Endothelial cell of umbilical vein (primary cell): ENCODE measurements at regions not wholly inside any gene's neighbourhood (a gene's known extent, or its start where the extent isn't known, plus 50 kb on each side); places are given as distances from the start of the nearest gene placed in this dataset.

ENCODE experiments used
- BruUV-seq: library from RNA; stranded (reverse); fragments of 400-500 nt; replicated peaks from 2 replicates; lab custom pipeline; 2021; lab: Mats Ljungman, UMichigan
- CTCF ChIA-PET: fragments of 300-600, 350-600 bp; sonication (Branson Sonifier 250); formaldehyde crosslinking; loops from one replicate; lab custom pipeline; 2021; ENCODE audit warnings: antibody characterized with exemption, inconsistent platforms; lab: Charles Lee
- POLR2A ChIA-PET: fragments of 300-600, 350-600 bp; sonication (Branson Sonifier 250); formaldehyde crosslinking; loops from one replicate; lab custom pipeline; 2021; ENCODE audit warnings: antibody characterized with exemption, inconsistent platforms; lab: Charles Lee
- DNase-seq: peaks from one replicate; pipeline ENCODE4 v3.0.0-alpha.2; 2011; ENCODE audit warnings: low read depth, low spot score
- FAIRE-seq: peaks from 2 replicates; lab custom pipeline; 2011; peaks lifted over from hg19 to GRCh38; lab: Jason Lieb, UNC
- H2AFZ ChIP-seq: 2 replicates; pipeline ENCODE4 v1.6.0; 2012; ENCODE audit warnings: low read depth, low read length, control low read depth, inconsistent platforms
- H3K27ac ChIP-seq: 2 replicates; pipeline ENCODE4 v1.5.1; 2011; ENCODE audit warnings: low read depth, mild to moderate bottlenecking, control low read depth, low read length, moderate library complexity; ENCODE audit not compliant: insufficient read depth
- H3K27me3 ChIP-seq, 2 experiments: 2 replicates each; pipeline versions ENCODE4 v1.6.0 to v1.6.1; 2011; ENCODE audit warnings: low read length in 2 of 2, mixed read lengths in 1 of 2; ENCODE audit not compliant: control insufficient read depth in 2 of 2, insufficient read depth in 2 of 2
- H3K36me3 ChIP-seq, 2 experiments: 2 replicates in 1 of 2; 3 replicates in 1 of 2; pipeline ENCODE4 v1.5.1; 2011; ENCODE audit warnings: low read length in 2 of 2, mild to moderate bottlenecking in 1 of 2, moderate library complexity in 1 of 2; ENCODE audit not compliant: control insufficient read depth in 2 of 2, insufficient read depth in 2 of 2; ENCODE audit errors: extremely low read depth in 1 of 2
- H3K4me1 ChIP-seq: 3 replicates; pipeline ENCODE4 v1.5.1; 2011; ENCODE audit warnings: mild to moderate bottlenecking, low read length; ENCODE audit not compliant: control insufficient read depth, insufficient read depth; ENCODE audit errors: extremely low read depth
- H3K4me2 ChIP-seq: 2 replicates; pipeline ENCODE4 v1.6.1; 2011; ENCODE audit warnings: low read length, control low read depth, mixed read lengths; ENCODE audit not compliant: insufficient read depth
- H3K4me3 ChIP-seq, 3 experiments: fragments of 200-600 bp in 1 of 3; sonication (generic), shearing (Covaris generic) in 1 of 3; replicated peaks in 1 of 3; 2 replicates each; pipeline ENCODE4 v1.5.1; 2011 to 2016; ENCODE audit warnings: control low read depth in 3 of 3, low read length in 3 of 3, mild to moderate bottlenecking in 2 of 3, inconsistent platforms in 1 of 3, low read depth in 1 of 3, moderate library complexity in 1 of 3; ENCODE audit not compliant: insufficient read depth in 1 of 3
- H3K79me2 ChIP-seq: 2 replicates; pipeline ENCODE4 v1.6.0; 2012; ENCODE audit warnings: low read length, inconsistent platforms; ENCODE audit not compliant: control insufficient read depth, insufficient read depth
- H3K9ac ChIP-seq: replicated peaks from 2 replicates; pipeline ENCODE3; 2011; ENCODE audit warnings: low read length, control low read depth; ENCODE audit not compliant: insufficient read depth; ENCODE audit errors: extremely low read depth
- H3K9me1 ChIP-seq: replicated peaks from 3 replicates; pipeline ENCODE4 v1.6.0; 2011; ENCODE audit warnings: mild to moderate bottlenecking, low read length; ENCODE audit not compliant: control insufficient read depth, insufficient read depth; ENCODE audit errors: extremely low read depth
- H3K9me3 ChIP-seq: replicated peaks from 2 replicates; pipeline ENCODE4 v1.5.1; 2012; ENCODE audit warnings: low read length, inconsistent platforms; ENCODE audit not compliant: control insufficient read depth, insufficient read depth
- H4K20me1 ChIP-seq: replicated peaks from 2 replicates; pipeline ENCODE3; 2011; ENCODE audit warnings: mild to moderate bottlenecking, low read length; ENCODE audit not compliant: control insufficient read depth, insufficient read depth; ENCODE audit errors: extremely low read depth
- CTCF ChIP-seq, 2 donors: IDR thresholded peaks; 1 replicate in 1 of 2; 2 replicates in 1 of 2; pipeline ENCODE4 v1.5.1; 2011; ENCODE audit warnings: low read length in 2 of 2, mild to moderate bottlenecking in 2 of 2, moderate library complexity in 2 of 2, control low read depth in 1 of 2, inconsistent platforms in 1 of 2, low read depth in 1 of 2; ENCODE audit not compliant: insufficient read depth in 1 of 2; ENCODE audit errors: extremely low read depth in 1 of 2
- EZH2 ChIP-seq: IDR thresholded peaks from 2 replicates; pipeline ENCODE4 v1.6.1; 2012; ENCODE audit warnings: borderline replicate concordance, low read depth, mild to moderate bottlenecking, moderate library complexity, low read length, inconsistent platforms; ENCODE audit not compliant: severe bottlenecking
- FOS ChIP-seq: IDR thresholded peaks from 2 replicates; pipeline ENCODE4 v1.6.1; 2011; ENCODE audit warnings: mild to moderate bottlenecking, low read length, moderate library complexity, borderline replicate concordance; ENCODE audit not compliant: insufficient read depth
- GATA2 ChIP-seq: IDR thresholded peaks from 2 replicates; pipeline ENCODE4 v1.7.0; 2011; ENCODE audit warnings: low read depth, mild to moderate bottlenecking, moderate library complexity, mixed read lengths, low read length; ENCODE audit not compliant: insufficient read length, insufficient read depth
- JUN ChIP-seq: IDR thresholded peaks from 2 replicates; pipeline ENCODE4 v1.6.1; 2011; ENCODE audit warnings: borderline replicate concordance, low read depth; ENCODE audit not compliant: insufficient read length, insufficient read depth
- MAX ChIP-seq: IDR thresholded peaks from 2 replicates; pipeline ENCODE4 v1.6.1; 2011; ENCODE audit not compliant: insufficient read depth, insufficient read length
- MYC ChIP-seq: IDR thresholded peaks from one replicate; pipeline ENCODE4 v1.6.1; 2011; ENCODE audit warnings: mild to moderate bottlenecking, low read depth, low read length
- POLR2A ChIP-seq: IDR thresholded peaks from 2 replicates; pipeline ENCODE4 v1.6.1; 2012; ENCODE audit warnings: low read depth, mild to moderate bottlenecking, control low read depth, low read length
- POLR2AphosphoS5 ChIP-seq: IDR thresholded peaks from 2 replicates; pipeline ENCODE4 v1.6.1; 2012; ENCODE audit warnings: low read depth, mild to moderate bottlenecking, control low read depth, low read length, moderate library complexity; ENCODE audit not compliant: insufficient read depth
- dilution Hi-C: fragments of 300-500 bp; cut with MboI; formaldehyde crosslinking; loops from one replicate; pipeline ENCODE4 v1.15.0; 2019; ENCODE audit warnings: low sequenced_read_pairs; ENCODE audit not compliant: extremely low pct_ligation_motif_present
- intact Hi-C: fragments of 100-400 bp; cut with micrococcal nuclease; formaldehyde crosslinking; loops from one replicate; pipeline ENCODE4 v1.10.0; 2022

GRCh38 chr15:69914960-69915359 lies 182.8 kb downstream of the TLE3 start:
- dilution Hi-C loops = no loop called here
- Histone ChIP-seq H3K27ac (no peak overlapping the region), H3K9me1 (no peaks in the 10 kb centered on the region), H3K9ac (no peak overlapping the region), H3K27me3 (no peaks in the 10 kb centered on the region), H3K4me1 (no peaks in the 10 kb centered on the region), H2AFZ (no peak overlapping the region), H3K79me2 (no peaks in the 10 kb centered on the region), H3K4me3 (no peak overlapping the region), H3K4me2 (no peak overlapping the region), H3K36me3 (no peaks in the 10 kb centered on the region), H4K20me1 (no peaks in the 10 kb centered on the region), H3K9me3 (no peaks in the 10 kb centered on the region)
- CTCF ChIA-PET = no interaction called here
- BruUV-seq = no TSS peak
- DNase-seq (peak; percentile 4), FAIRE-seq (no peak)
- intact Hi-C loops = no loop called here
- POLR2A ChIA-PET = no interaction called here
- TF ChIP-seq MYC = no peak
- TF ChIP-seq MAX = no peak
- TF ChIP-seq POLR2A = no peak
- TF ChIP-seq FOS = no peak
- no peak for TF ChIP-seq EZH2
- TF ChIP-seq GATA2 = no peak
- TF ChIP-seq CTCF (IDR thresholded peaks at IDR 0.05; ENCODE audit: extremely low read depth in 1 of 2, insufficient read depth in 1 of 2, low read depth in 1 of 2, low read length in 2 of 2) = no peak
- TF ChIP-seq POLR2AphosphoS5 = no peak
- no peak for TF ChIP-seq JUN
